ENCODE measurements at regions not wholly inside any gene's neighbourhood (a gene's known extent, or its start where the extent isn't known, plus 50 kb on each side); places are given as distances from the start of the nearest gene placed in this dataset.

DNA sequence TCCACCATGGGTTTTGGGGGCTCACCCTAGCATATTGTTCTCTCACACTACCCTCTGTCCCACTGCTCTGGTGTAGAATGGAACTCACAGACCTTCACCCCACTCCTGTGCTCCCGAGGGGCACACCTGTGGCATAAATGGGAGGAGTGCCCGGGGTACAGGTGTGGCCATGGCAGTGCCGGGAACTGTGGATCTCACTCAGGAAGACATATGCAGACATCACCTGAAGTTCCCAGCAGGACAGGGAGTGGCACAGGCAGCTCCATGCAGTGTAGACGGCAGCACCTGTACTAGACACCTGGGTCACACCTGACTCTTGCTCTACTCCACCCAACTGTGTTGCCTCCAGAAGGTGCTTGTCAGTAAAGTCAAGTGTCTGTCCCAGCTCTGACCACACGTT lies 57.6 kb upstream of the MRPS22 start:
- Histone ChIP-seq H3K27me3 (ENCODE audit: control insufficient read depth in 2 of 2, insufficient read depth in 2 of 2, low read length in 2 of 2) (no peaks in the 10 kb centered on the region), H3K9me1 (ENCODE audit: control insufficient read depth, insufficient read depth, low read length) (no peaks in the 10 kb centered on the region), H3K79me2 (ENCODE audit: control insufficient read depth, insufficient read depth, low read length) (no peaks in the 10 kb centered on the region), H3K4me2 (ENCODE audit: insufficient read depth, low read length) (no peak overlapping the region), H3K4me3 (no peak overlapping the region), H2AFZ (ENCODE audit: low read depth, low read length) (no peak overlapping the region), H4K20me1 (replicated peaks; ENCODE audit: control insufficient read depth, insufficient read depth, low read length) (no peaks in the 10 kb centered on the region), H3K9ac (ENCODE audit: insufficient read depth in 1 of 2, low read depth in 2 of 2, low read length in 2 of 2) (no peak overlapping the region), H3K9me3 (replicated peaks; ENCODE audit: control insufficient read depth, insufficient read depth, low read depth, low read length) (no peaks in the 10 kb centered on the region), H3K27ac (ENCODE audit: extremely low read depth, low read depth, low read length) (no peak overlapping the region), H3K4me1 (replicated peaks in 1 of 2; ENCODE audit: control insufficient read depth in 2 of 2, insufficient read depth in 2 of 2, low read length in 2 of 2) (peaks cover 36 to 38% of the 10 kb centered on the region in 2 experiments; a peak in 4 of 5 replicates), H3K36me3 (ENCODE audit: control insufficient read depth, insufficient read depth, low read length) (no peaks in the 10 kb centered on the region)
- DNase-seq (ENCODE audit: extremely low read depth in 1 of 4, low spot score in 3 of 4) (no peak), FAIRE-seq (peak; percentile 51), ATAC-seq (no peak)
- WGBS (ENCODE audit: insufficient coverage, low coverage, missing lambda C conversion rate): 77% methylated on average over 5 of the region's 5 CpGs
- POLR2A ChIA-PET: no interaction called here
- no TSS peak for BruUV-seq (replicated peaks)
- in situ Hi-C loops (cut with MboI) (no loop called here), intact Hi-C loops (cut with micrococcal nuclease) (no loop called here)
- CTCF ChIA-PET (ENCODE audit: low intra/inter-chr PET ratio): no interaction called here
- no peak for TF ChIP-seq POLR2A (conservative IDR thresholded peaks at IDR 0.05)
- TF ChIP-seq ZNF766 (CRISPR knock-in tag; conservative IDR thresholded peaks at IDR 0.05): no peak
- TF ChIP-seq SMAD2 (IDR thresholded peaks at IDR 0.05; ENCODE audit: low read depth, low read length): no peak
- TF ChIP-seq, protein P1, sequence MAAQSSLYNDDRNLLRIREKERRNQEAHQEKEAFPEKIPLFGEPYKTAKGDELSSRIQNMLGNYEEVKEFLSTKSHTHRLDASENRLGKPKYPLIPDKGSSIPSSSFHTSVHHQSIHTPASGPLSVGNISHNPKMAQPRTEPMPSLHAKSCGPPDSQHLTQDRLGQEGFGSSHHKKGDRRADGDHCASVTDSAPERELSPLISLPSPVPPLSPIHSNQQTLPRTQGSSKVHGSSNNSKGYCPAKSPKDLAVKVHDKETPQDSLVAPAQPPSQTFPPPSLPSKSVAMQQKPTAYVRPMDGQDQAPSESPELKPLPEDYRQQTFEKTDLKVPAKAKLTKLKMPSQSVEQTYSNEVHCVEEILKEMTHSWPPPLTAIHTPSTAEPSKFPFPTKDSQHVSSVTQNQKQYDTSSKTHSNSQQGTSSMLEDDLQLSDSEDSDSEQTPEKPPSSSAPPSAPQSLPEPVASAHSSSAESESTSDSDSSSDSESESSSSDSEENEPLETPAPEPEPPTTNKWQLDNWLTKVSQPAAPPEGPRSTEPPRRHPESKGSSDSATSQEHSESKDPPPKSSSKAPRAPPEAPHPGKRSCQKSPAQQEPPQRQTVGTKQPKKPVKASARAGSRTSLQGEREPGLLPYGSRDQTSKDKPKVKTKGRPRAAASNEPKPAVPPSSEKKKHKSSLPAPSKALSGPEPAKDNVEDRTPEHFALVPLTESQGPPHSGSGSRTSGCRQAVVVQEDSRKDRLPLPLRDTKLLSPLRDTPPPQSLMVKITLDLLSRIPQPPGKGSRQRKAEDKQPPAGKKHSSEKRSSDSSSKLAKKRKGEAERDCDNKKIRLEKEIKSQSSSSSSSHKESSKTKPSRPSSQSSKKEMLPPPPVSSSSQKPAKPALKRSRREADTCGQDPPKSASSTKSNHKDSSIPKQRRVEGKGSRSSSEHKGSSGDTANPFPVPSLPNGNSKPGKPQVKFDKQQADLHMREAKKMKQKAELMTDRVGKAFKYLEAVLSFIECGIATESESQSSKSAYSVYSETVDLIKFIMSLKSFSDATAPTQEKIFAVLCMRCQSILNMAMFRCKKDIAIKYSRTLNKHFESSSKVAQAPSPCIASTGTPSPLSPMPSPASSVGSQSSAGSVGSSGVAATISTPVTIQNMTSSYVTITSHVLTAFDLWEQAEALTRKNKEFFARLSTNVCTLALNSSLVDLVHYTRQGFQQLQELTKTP (IDR thresholded peaks at IDR 0.05; ENCODE audit: low read depth in 1 of 2, partially characterized antibody in 2 of 2): no peak
- no peak for TF ChIP-seq ZBTB2 (IDR thresholded peaks at IDR 0.05)
- no peak for TF ChIP-seq YY1 (IDR thresholded peaks at IDR 0.05; ENCODE audit: borderline replicate concordance in 1 of 3, control insufficient read depth in 1 of 3, extremely low read depth in 1 of 3, insufficient read depth in 3 of 3, insufficient read length in 1 of 3, insufficient replicate concordance in 2 of 3, low read depth in 1 of 3, low read length in 2 of 3)
- no peak for TF ChIP-seq CBFA2T2 (conservative IDR thresholded peaks at IDR 0.05)
- TF ChIP-seq FOXJ2 (tag; IDR thresholded peaks at IDR 0.05): no peak
- no peak for TF ChIP-seq SMARCC2 (IDR thresholded peaks at IDR 0.05; ENCODE audit: low read depth)
- no peak for TF ChIP-seq XRCC5 (IDR thresholded peaks at IDR 0.05; ENCODE audit: low read depth, low read length)
- no peak for TF ChIP-seq HMG20A (CRISPR knock-in tag; conservative IDR thresholded peaks at IDR 0.05)
- TF ChIP-seq GABPA (tag; conservative IDR thresholded peaks at IDR 0.05; ENCODE audit: low read depth): no peak
- TF ChIP-seq E2F8 (IDR thresholded peaks at IDR 0.05; ENCODE audit: low read depth, partially characterized antibody): no peak
- TF ChIP-seq, protein P2, sequence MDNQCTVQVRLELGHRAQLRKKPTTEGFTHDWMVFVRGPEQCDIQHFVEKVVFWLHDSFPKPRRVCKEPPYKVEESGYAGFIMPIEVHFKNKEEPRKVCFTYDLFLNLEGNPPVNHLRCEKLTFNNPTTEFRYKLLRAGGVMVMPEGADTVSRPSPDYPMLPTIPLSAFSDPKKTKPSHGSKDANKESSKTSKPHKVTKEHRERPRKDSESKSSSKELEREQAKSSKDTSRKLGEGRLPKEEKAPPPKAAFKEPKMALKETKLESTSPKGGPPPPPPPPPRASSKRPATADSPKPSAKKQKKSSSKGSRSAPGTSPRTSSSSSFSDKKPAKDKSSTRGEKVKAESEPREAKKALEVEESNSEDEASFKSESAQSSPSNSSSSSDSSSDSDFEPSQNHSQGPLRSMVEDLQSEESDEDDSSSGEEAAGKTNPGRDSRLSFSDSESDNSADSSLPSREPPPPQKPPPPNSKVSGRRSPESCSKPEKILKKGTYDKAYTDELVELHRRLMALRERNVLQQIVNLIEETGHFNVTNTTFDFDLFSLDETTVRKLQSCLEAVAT (IDR thresholded peaks at IDR 0.05): no peak
